ENCODE measurements at regions not wholly inside any gene's neighbourhood (a gene's known extent, or its start where the extent isn't known, plus 50 kb on each side); places are given as distances from the start of the nearest gene placed in this dataset.

DNA sequence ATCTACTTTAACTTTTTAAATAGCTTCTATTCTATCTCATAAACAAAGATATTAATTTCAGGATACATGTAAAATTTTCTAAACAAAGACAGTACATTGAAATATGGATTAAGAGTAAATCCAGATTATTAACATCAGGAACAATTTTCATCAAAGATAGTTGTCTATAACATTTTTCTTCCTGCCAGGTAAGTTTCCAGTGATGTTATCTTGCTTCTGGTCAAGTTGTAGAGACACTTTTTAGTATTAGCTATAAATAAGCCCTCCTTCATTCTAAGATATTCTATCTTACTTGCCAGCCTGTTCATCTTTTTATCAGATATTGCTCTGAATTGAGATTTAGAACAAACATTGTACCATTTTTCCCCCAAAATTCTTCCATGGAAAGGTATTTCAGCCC lies 94.4 kb upstream of the KCTD3 start:
- no peak for DNase-seq (ENCODE audit: low read depth)

DNA sequence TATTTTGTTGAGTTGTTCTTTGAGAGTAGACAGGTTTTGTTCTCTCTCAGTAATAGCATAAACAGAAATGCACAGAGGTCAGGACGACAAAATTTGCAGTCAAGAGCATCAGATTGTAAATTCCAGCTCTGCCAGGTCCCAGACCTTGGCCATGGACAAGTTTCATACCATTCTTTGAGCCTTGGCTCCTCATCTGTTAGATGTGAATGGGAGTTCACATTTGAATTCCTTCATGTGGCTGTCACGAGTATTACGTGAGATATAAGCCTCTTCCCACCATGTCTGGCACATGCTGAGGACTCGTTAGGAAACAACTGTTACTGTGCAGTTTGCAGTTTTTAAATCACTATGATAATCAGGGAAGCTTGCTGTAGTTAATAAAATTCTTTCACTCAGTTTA lies 93.2 kb upstream of the KCTD3 start:
- peak; percentile 63 for DNase-seq (ENCODE audit: low read depth)
- TF ChIP-seq, protein P1, sequence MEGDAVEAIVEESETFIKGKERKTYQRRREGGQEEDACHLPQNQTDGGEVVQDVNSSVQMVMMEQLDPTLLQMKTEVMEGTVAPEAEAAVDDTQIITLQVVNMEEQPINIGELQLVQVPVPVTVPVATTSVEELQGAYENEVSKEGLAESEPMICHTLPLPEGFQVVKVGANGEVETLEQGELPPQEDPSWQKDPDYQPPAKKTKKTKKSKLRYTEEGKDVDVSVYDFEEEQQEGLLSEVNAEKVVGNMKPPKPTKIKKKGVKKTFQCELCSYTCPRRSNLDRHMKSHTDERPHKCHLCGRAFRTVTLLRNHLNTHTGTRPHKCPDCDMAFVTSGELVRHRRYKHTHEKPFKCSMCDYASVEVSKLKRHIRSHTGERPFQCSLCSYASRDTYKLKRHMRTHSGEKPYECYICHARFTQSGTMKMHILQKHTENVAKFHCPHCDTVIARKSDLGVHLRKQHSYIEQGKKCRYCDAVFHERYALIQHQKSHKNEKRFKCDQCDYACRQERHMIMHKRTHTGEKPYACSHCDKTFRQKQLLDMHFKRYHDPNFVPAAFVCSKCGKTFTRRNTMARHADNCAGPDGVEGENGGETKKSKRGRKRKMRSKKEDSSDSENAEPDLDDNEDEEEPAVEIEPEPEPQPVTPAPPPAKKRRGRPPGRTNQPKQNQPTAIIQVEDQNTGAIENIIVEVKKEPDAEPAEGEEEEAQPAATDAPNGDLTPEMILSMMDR (IDR thresholded peaks at IDR 0.05; ENCODE audit: insufficient read depth, low read depth, low read length), result no peak
- H3K4me3 ChIP-seq (ENCODE audit: low read depth, low read length), result no peak overlapping the region

More for the DNA sequence above, 94.4 kb upstream of the KCTD3 start:
- no peak overlapping the region for H3K4me3 ChIP-seq (ENCODE audit: low read depth, low read length)
- TF ChIP-seq, protein P1 (IDR thresholded peaks at IDR 0.05; ENCODE audit: insufficient read depth, low read depth, low read length), result no peak

DNA sequence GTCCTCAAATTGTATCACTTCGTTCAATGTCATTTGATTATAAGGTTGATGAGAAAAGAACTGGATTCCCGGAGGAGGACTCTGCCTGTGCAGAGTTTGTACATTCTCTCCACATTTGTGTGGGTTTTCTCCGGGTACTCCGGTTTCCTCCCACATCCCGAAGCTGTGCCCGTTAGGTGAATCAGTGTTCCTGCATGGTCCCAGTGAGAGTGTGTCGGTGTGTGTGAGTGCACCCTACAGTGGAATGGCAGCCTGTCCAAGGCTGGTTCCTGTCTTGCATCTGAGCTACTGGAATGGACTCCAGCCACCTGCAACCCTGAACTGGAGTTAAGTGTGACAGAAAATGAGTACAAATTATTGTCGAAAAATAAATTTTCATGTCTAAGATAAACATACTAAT lies 92.2 kb upstream of the KCTD3 start:
- H3K4me3 ChIP-seq (ENCODE audit: low read depth, low read length), result no peak overlapping the region
- no peak for DNase-seq (ENCODE audit: low read depth)
- TF ChIP-seq, protein P1 (IDR thresholded peaks at IDR 0.05; ENCODE audit: insufficient read depth, low read depth, low read length), result no peak

DNA sequence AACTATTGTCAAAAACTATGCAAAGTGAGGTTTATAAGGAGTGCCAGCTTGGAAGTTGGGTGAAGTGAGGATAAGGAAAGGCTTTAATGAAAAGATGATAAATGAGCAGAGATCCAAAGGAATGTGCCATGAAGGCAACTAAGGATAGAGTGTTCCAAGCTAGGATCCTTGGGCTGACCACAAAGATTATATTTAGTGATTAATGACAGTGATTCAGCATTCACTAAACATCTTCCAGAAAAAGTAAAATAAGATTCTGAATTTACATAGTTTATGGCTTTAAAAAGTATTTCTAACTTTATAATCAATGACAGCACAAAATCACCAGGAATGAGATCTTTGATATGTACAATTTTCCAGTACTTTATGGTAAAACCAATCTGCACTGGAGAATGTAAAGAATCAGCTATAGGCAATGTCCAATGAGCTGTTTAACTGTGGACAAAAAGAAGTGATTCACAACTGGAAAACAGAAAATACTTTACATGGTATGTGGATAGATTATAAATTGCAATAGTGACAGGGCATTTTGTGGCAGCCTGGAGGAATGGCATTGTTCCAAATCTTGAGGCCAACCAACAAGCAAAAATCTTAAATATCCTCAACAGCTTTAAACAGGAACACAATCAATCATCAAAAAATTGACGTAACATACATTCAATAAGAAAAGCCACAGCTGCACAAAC lies 91.2 kb upstream of the KCTD3 start:
- TF ChIP-seq, protein P1 (IDR thresholded peaks at IDR 0.05; ENCODE audit: insufficient read depth, low read depth, low read length), result no peak
- DNase-seq (ENCODE audit: low read depth), result peak; percentile 72
- H3K4me3 ChIP-seq (ENCODE audit: low read depth, low read length), result no peak overlapping the region

DNA sequence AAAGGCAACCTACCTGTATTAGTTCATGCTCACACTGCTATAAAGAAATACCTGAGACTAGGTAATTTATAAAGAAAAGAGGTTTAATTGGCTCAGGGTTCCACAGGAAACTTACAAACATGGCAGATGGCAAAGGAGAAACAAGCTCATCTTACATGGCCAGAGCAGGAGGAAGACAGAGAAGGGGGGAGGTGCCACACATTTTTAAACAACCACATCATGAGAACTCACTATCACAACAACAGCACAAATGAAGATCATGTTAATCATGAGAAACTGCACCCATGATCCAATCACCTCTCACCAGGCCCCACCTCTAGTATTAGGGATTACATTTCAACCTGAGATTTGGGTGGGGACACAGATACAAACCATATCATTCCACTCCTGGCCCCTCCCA lies 90.6 kb upstream of the KCTD3 start:
- peak; percentile 25 for DNase-seq (ENCODE audit: low read depth)
- no peak overlapping the region for H3K4me3 ChIP-seq (ENCODE audit: low read depth, low read length)
- TF ChIP-seq, protein P1 (IDR thresholded peaks at IDR 0.05; ENCODE audit: insufficient read depth, low read depth, low read length), result no peak

DNA sequence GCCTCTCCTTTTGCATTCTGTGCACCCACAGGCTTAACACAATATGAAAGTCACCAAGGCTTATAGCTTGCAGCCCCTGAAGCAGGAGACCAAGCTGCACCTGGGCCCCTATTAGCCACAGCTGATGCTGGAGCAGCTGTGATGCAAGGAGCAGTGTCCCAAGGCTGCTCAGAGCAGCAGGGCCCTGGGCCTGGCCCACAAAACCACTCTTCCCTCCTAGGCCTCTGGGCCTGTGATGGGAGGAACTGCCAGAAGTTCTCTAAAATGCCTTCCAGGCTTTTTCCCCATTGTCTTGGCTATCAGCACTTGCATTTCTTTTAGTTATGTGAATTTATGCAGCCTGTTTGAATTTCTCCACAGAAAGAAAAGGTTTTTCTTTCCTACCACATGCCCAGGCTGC lies 89.5 kb upstream of the KCTD3 start:
- no peak overlapping the region for H3K4me3 ChIP-seq (ENCODE audit: low read depth, low read length)
- TF ChIP-seq, protein P1 (IDR thresholded peaks at IDR 0.05; ENCODE audit: insufficient read depth, low read depth, low read length), result no peak
- no peak for DNase-seq (ENCODE audit: low read depth)

DNA sequence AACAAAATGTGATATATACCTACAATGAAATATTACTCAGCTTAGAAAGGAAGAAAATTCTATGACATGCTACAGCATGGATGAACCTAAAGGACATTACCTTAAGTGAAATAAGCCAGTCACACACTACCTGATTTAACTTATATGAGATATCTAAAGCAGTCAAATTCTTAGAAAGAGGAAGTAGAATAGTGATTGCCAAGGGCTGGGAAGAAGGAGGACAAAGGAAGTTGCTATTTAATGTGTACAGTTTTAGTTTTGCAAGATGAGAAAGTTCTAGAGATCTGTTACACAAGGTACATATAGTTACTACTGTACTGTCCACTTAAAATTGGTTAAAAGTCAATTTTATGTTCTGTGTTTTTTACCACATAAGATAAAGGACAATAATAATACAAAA lies 87.5 kb upstream of the KCTD3 start:
- H3K4me3 ChIP-seq (ENCODE audit: low read depth, low read length), result no peak overlapping the region
- TF ChIP-seq, protein P1 (IDR thresholded peaks at IDR 0.05; ENCODE audit: insufficient read depth, low read depth, low read length), result no peak

More for the DNA sequence above, 87.5 kb upstream of the KCTD3 start:
- DNase-seq (ENCODE audit: low read depth), result no peak

Data from fibroblast of villous mesenchyme (primary cell).